Retina (tissue), 1 donor: ENCODE measurements at regions not wholly inside any gene's neighbourhood (a gene's known extent, or its start where the extent isn't known, plus 50 kb on each side); places are given as distances from the start of the nearest gene placed in this dataset.
A peak's percentile ranks its signal among the peaks of the same experiment; 100 is the strongest.

Experiments
- DNase-seq: peaks from one replicate; pipeline ENCODE4 v3.0.0-alpha.2; 2016

- DNase-seq, result no peak
Observed at GRCh38 chr5:111676926-111677415, 80.0 kb downstream of the NREP start.

DNA sequence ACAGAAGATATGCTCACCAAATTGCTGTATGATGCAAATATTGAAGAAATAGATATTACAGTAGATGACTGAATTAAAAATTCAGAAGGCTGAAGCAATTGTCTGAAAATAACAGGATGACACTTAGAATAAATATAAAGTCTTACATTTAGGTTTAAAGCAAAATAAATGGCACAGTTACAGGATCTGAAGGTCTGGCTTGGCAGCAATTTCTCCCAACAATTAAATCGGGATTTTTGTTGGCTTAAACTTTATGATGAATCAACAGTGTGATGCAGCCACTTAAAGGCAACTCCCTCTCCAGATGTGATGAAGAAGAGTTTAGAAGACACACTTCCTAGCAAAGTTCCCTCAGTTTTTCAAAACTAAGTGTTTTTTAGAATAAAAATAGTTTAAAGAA lies 80.5 kb downstream of the NREP start:
- DNase-seq, result no peak

DNA sequence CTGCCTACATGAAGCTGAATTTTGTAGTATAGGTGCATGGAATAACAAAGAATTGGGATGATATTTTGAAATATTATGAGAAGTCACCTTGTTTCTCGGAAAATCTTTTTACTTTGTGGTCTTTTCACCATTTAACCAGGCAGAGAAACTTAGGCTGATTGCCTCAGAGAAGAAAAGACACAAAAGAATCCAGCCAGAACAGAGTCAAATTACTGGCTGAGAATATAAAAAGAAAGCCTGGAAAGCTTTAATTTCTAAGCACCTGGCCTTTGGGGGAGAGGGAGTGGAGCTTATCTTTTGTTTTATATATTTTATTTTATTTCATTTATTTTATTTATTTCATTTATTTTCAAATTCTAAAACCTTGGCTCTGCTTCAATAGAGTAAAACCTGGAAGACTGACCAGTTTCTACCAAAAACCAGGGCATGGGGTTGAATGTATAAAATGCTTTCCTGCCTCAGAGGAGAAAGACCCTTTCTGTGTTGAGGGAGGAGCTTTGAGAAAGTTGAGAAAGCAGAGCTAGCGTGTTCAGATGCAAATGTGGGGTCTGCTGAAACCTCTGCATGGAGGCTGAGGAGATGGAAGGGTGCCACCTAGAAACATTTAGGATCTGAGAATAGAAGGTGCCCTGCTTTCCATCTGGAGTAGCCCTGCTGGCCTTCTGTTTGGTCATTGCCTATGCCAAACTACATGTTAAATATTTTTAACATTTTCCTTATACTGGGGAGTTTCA lies 81.6 kb downstream of the NREP start:
- no peak for DNase-seq

DNA sequence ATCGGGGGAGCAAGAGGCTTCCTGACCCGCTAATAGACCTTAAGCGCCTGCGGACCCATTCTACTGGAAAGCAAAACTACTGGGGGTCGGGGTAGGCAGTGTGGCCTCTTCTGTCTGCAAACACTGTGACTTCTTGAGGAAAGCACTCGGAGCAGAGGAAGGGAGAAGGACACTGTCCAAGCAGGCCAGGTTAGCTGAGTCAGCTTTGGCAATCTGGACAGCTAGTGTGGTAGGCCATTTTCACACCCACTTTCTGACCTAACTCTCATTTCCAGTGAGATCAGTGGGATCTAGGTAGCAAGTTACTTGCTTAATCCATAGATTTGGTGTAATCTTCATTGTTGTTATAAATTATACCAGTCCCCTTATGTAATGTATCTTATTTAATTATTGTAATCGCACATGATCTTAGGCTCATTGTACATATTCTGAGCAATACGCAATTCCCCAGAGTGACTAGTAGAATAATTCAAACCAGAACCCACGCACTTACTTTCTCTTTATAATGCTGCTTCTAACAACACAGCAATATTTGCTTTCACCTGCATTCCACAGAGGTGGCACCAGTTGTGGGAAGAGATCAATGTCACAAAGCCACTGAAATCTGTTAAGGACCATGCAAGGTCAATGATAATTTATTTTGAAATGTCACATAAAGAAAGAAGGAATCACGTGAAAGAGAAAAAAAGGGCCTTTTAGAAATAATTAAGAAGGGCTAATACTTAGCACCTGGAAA lies 82.9 kb downstream of the NREP start:
- DNase-seq, result no peak

DNA sequence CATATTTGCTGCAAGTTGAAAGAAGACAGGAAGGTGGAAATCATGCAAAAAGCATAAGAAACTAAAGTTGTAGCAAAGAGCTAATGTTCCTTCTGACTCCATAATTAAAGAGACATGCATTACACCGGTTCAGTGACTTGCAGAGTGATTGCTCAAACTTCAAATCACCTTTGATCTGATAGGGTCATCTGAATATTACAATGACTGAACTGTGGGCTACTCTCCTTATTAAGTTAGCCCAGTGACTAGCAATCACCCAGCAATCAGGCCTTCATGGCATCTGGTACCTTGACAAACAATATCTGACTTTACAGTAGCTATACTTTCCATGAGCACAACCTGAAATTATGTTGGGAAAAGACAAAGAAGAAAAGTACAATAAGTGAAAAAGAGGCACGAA lies 84.9 kb downstream of the NREP start:
- no peak for DNase-seq

DNA sequence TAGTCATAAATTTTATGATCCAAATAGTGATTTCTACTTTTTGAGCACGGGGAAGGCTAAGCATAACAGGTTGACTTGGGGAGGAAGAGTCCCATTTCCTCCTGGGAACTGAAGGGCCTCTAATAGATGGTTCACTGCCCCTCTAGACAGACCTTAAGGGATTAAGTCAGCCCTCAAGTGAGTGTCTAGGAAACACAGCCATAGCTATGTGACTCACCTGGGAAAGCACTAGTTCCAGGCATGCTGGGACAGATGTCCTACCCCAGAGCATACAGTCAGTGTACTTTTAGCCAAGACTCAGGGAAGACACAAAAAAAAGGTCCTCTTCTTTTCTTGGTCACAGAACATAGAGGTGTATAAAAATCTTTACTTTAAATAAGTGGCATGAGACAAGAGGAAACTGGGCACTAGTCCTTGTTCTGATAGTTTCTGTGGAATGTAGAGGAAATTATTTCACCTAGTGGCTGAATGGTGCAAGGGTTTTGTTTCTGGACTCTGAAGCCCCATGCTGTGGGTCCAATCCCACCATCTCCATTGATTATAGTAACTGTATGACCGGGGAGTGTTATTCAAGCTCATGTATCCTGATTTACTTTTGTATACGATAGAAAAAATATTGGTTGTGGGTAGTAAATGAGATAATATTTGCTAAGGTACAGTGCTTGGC lies 86.0 kb downstream of the NREP start:
- DNase-seq, result no peak

GRCh38 chr5:111668477-111669414 lies 88.2 kb downstream of the NREP start:
- peak; percentile 35 for DNase-seq

GRCh38 chr5:111667128-111667736 lies 89.8 kb downstream of the NREP start:
- DNase-seq, result no peak

GRCh38 chr5:111656580-111656979 lies 100.4 kb downstream of the NREP start:
- no peak for DNase-seq

DNA sequence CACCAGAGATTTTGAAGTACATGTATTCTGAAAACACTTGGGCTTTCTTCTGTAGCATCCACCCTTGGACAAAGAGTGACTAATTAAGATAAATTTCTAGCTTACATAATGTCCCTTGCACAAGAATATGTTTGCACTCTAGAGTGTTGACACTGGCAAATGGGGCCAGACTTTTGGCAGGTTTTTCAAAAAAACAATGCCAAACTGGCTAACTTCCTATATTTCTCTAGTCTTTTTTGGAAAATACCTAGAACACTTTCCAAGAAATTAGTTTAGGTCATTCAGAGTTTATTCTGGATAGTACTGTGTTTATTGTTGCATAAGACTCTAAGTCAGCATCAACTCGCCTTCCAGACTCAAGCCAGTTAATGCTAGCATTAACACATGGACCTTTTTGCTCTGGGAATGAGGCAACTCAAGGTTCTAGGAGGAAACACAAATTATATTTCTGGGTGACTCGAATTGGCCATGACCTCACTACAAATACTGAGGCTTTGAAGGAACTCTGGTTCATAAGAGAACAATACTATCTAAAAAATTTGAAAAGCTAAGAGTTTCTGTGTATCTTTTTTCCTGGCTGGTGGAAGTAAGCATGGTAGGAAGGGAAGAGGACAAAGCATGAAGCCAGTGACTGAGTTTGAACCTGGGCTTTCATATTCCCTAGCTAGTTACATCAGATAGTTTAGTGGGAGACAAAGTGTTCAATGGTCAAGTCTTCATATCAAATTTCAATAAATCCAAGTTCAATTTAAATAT lies 101.6 kb downstream of the NREP start:
- no peak for DNase-seq

- no peak for DNase-seq
Observed at GRCh38 chr5:111653408-111653807, 103.6 kb downstream of the NREP start.

- no peak for DNase-seq
Observed at GRCh38 chr5:111649516-111649915, 107.5 kb downstream of the NREP start.

- DNase-seq, result no peak
Observed at GRCh38 chr5:111645303-111645838, 111.6 kb downstream of the NREP start.

DNA sequence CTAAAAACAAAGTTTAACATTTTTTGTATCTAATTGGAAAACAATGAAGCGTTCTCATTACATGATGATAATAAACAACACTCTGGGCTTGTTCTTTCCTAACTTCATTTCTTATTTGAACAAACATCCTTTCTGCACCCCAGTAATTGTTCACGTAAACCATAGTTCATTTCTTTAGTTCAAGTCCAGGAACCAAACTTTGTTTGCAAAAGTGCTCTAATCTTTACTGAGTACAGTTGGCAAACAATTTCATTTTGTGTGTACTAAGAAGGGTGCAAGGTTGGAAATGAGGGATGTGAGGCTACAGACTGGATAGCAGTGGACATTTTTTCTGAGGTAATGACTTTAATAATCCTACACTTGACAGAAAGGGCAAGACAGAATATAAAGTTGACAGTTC lies 113.5 kb downstream of the NREP start:
- no peak for DNase-seq

GRCh38 chr5:111641533-111642233 lies 115.3 kb downstream of the NREP start:
- DNase-seq, result no peak

- no peak for DNase-seq
Observed at GRCh38 chr5:111639912-111640311, 117.1 kb downstream of the NREP start.

DNA sequence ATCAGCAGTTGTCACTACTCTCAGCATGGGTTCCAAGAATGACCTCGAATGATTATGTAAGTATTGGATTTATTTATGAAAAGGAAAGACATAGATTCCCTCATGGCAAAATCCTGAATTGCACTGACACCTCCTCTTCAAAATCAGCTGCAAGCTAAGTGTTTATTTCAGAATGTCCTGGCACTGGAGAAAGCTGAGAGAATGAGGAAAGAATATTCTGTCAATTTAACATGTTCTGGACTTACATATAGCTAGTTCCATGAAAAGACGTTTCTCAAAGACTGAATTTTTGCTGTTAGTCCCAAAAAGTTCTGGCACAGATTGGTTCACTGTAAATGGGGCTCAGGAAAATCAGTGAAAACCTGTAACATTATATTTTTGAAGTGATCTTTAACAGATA lies 120.3 kb downstream of the NREP start:
- DNase-seq, result no peak

- no peak for DNase-seq
Observed at GRCh38 chr5:111635916-111636570, 121.0 kb downstream of the NREP start.

DNA sequence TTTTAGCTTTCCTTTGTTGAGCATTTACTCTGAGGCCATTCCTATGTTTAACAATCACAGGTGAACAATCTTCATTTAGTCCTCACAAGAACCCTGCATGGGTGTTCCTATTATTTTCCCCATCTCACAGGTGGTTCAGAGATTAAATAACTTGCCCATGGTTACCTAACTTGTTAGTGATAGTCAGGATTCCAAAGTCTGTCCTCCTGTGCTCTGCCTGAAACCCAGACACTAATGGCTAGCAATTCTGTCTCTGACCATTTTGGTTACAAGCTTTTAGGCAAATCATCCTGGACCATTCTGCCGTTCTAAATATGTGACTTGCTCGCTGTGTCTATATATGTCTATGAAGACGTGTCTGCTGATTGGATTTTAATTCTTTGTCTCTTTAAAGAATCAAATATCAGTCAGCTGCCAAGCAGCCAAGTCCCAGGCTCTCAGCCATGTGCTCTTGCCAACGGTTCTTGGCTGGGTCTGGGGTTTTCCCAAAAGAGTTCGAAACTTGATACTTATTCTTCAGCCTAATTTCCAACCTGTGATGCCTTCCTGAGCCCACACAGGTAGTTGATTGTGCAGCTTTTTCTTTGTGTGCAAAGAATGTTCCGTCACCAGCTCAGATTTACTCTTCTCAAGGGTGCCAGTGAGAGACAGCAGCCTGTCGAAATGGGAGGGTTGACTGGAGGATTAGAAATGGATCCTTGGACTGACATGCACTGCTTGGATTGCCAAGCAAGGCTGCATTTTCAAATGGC lies 121.7 kb downstream of the NREP start:
- no peak for DNase-seq
